ENCODE measurements at regions not wholly inside any gene's neighbourhood (a gene's known extent, or its start where the extent isn't known, plus 50 kb on each side); places are given as distances from the start of the nearest gene placed in this dataset.

GRCh38 chr9:75231167-75231566 lies 142.9 kb downstream of the OSTF1 start:
- Histone ChIP-seq H3K4ac (ENCODE audit: low read depth, low read length) (no peak overlapping the region), H2AK9ac (replicated peaks; ENCODE audit: low read depth, low read length, poor library complexity) (no peak overlapping the region), H2AK5ac (ENCODE audit: low read depth, low read length) (no peak overlapping the region), H3K23ac (ENCODE audit: low read depth, low read length) (no peak overlapping the region), H3K36me3 (ENCODE audit: control insufficient read depth, insufficient read depth, low read length) (no peaks in the 10 kb centered on the region), H3K14ac (replicated peaks; ENCODE audit: low read depth, low read length) (no peak overlapping the region), H3K9ac (ENCODE audit: low read depth, low read length) (no peak overlapping the region), H2BK15ac (ENCODE audit: low read depth, low read length) (no peak overlapping the region), H3K27me3 (ENCODE audit: control insufficient read depth, insufficient read depth, low read length) (no peaks in the 10 kb centered on the region), H4K5ac (ENCODE audit: low read depth, low read length) (no peak overlapping the region), H2BK5ac (ENCODE audit: low read depth, low read length, poor library complexity, severe bottlenecking) (no peak overlapping the region), H4K91ac (ENCODE audit: insufficient read depth, low read depth, low read length) (no peak overlapping the region), H3K79me1 (ENCODE audit: low read depth in 1 of 2, low read length in 2 of 2) (no peaks in the 10 kb centered on the region), H2AFZ (replicated peaks; ENCODE audit: low read length, poor library complexity) (no peak overlapping the region), H2BK20ac (ENCODE audit: low read depth, low read length) (no peak overlapping the region), H3K27ac (ENCODE audit: insufficient read depth, low read length) (no peak overlapping the region), H3K56ac (ENCODE audit: extremely low read depth, insufficient read depth, low read length) (no peak overlapping the region), H4K20me1 (ENCODE audit: insufficient read depth, low read length) (no peaks in the 10 kb centered on the region), H3K9me1 (ENCODE audit: insufficient read depth, low read length) (no peaks in the 10 kb centered on the region), H4K8ac (ENCODE audit: low read depth in 2 of 2, low read length in 2 of 2) (no peak overlapping the region), H3K4me3 (ENCODE audit: insufficient read depth, low read depth, low read length) (no peak overlapping the region), H3K18ac (ENCODE audit: low read depth, low read length) (no peak overlapping the region), H3K4me2 (ENCODE audit: low read depth, low read length) (no peak overlapping the region), H2BK120ac (ENCODE audit: low read depth, low read length) (no peak overlapping the region), H3K4me1 (ENCODE audit: control insufficient read depth, insufficient read depth, low read length) (no peaks in the 10 kb centered on the region), H3K9me3 (ENCODE audit: control insufficient read depth, insufficient read depth, low read length) (no peaks in the 10 kb centered on the region)
- ChIA-PET CTCF (no interaction called here), POLR2A (ENCODE audit: unreplicated experiment) (no interaction called here)
- no TSS peak for BruUV-seq (replicated peaks)
- DNase-seq (no peak), ATAC-seq (ENCODE audit: low read depth) (no peak)
- WGBS, 2 experiments (ENCODE audit: extremely low coverage in 2 of 2, insufficient read length in 1 of 2): 34% methylated on average over 2 of the region's 2 CpGs; no CpG with 5 or more reads in 1 of the 2 experiments
- intact Hi-C loops (cut with micrococcal nuclease): no loop called here
- dilution Hi-C loops (cut with HindIII; ENCODE audit: low sequenced_read_pairs, unreplicated experiment): no loop called here
- TF ChIP-seq FOS (IDR thresholded peaks at IDR 0.05; ENCODE audit: low read depth, low read length): no peak
- TF ChIP-seq RAD21 (IDR thresholded peaks at IDR 0.05; ENCODE audit: low read length): no peak
- in situ Hi-C loops (cut with MboI; ENCODE audit: low sequenced_read_pairs): no loop called here
